K562 (cell line): ENCODE measurements at regions not wholly inside any gene's neighbourhood (a gene's known extent, or its start where the extent isn't known, plus 50 kb on each side); places are given as distances from the start of the nearest gene placed in this dataset.

Source experiments
- ARID4B ChIP-seq: sonication (generic); formaldehyde crosslinking; IDR thresholded peaks from 2 replicates; pipeline ENCODE4 v1.8.0; 2022; ENCODE audit warnings: mild to moderate bottlenecking, missing genetic modification reagents
- BCL6 ChIP-seq: fragments of 250-450 bp; sonication (Bioruptor Pico); IDR thresholded peaks from 2 replicates; pipeline ENCODE4 v1.4.0; 2020
- CTCF ChIP-seq, 3 experiments: IDR thresholded peaks in 2 of 3; conservative IDR thresholded peaks in 1 of 3; 2 replicates each; pipeline ENCODE4 v1.5.1; 2011 to 2012; ENCODE audit warnings: low read length in 3 of 3, mild to moderate bottlenecking in 3 of 3, control low read depth in 2 of 3, improper control_type of control experiment in 1 of 3, inconsistent platforms in 1 of 3, low read depth in 1 of 3, mixed read lengths in 1 of 3, moderate library complexity in 1 of 3; ENCODE audit not compliant: insufficient read depth in 2 of 3
- ERF ChIP-seq: fragments of 450-650 bp; formaldehyde crosslinking; IDR thresholded peaks from 2 replicates; pipeline ENCODE4 v1.4.0; 2020; ENCODE audit warnings: mild to moderate bottlenecking, mixed read lengths
- ESRRA ChIP-seq: fragments of 450-650 bp; IDR thresholded peaks from 2 replicates; pipeline ENCODE4 v1.6.1; 2014; ENCODE audit warnings: low read depth, mild to moderate bottlenecking, moderate library complexity, borderline replicate concordance
- JUN ChIP-seq, 2 experiments: sonication (generic) in 1 of 2; formaldehyde crosslinking in 1 of 2; IDR thresholded peaks; 2 replicates each; pipeline versions ENCODE4 v1.6.1 to v1.8.0; 2012 to 2022; ENCODE audit warnings: borderline replicate concordance in 2 of 2, mild to moderate bottlenecking in 2 of 2, improper control_type of control experiment in 1 of 2, low read depth in 1 of 2, low read length in 1 of 2, missing genetic modification reagents in 1 of 2
- NFRKB ChIP-seq: fragments of 450-650 bp; IDR thresholded peaks from 2 replicates; pipeline ENCODE4 v1.6.1; 2016; ENCODE audit warnings: low read depth
- SMAD4 ChIP-seq: fragments of 250-450 bp; sonication (Bioruptor Pico); conservative IDR thresholded peaks from 2 replicates; pipeline ENCODE4 v1.8.0; 2021; ENCODE audit warnings: inconsistent platforms, mild to moderate bottlenecking, moderate library complexity
- TAF1 ChIP-seq: IDR thresholded peaks from 2 replicates; pipeline ENCODE4 v1.6.1; 2011; ENCODE audit warnings: mild to moderate bottlenecking, low read length, moderate library complexity; ENCODE audit not compliant: insufficient read depth, control insufficient read depth, severe bottlenecking; ENCODE audit errors: extremely low read depth
- ZBTB17 ChIP-seq: fragments of 450-650 bp; formaldehyde crosslinking; IDR thresholded peaks from 2 replicates; pipeline ENCODE4 v1.4.0; 2020; ENCODE audit warnings: mild to moderate bottlenecking
- ZFP91 ChIP-seq: sonication (generic); formaldehyde crosslinking; IDR thresholded peaks from 2 replicates; pipeline ENCODE4 v1.8.0; 2022; ENCODE audit warnings: mild to moderate bottlenecking, missing genetic modification reagents

- TF ChIP-seq ARID4B (CRISPR knock-in tag) (no peak), ERF (no peak), TAF1 (no peak), ZBTB17 (CRISPR knock-in tag) (no peak), NFRKB (no peak), CTCF (IDR thresholded peaks at IDR 0.05 in 2 of 3, conservative IDR thresholded peaks at IDR 0.05 in 1 of 3; ENCODE audit: insufficient read depth in 2 of 3, low read depth in 1 of 3, low read length in 3 of 3) (no peak), JUN (IDR thresholded peaks at IDR 0.05; ENCODE audit: borderline replicate concordance, low read depth, low read length) (no peak), JUN (CRISPR knock-in tag; IDR thresholded peaks at IDR 0.05; ENCODE audit: borderline replicate concordance) (no peak), ESRRA (no peak), BCL6 (CRISPR knock-in tag) (no peak), ZFP91 (CRISPR knock-in tag) (no peak), SMAD4 (CRISPR knock-in tag) (no peak)
Observed at GRCh38 chr22:42214633-42215415, 55.6 kb downstream of the TCF20 start.
